K562 (cell line): ENCODE measurements at regions not wholly inside any gene's neighbourhood (a gene's known extent, or its start where the extent isn't known, plus 50 kb on each side); places are given as distances from the start of the nearest gene placed in this dataset.

Source experiments
- ATAC-seq: fragments of 200-7000 bp; cut with Tn5 transposase; 3 replicates; pipeline ENCODE4 v1.9.1; 2020; ENCODE audit warnings: moderate library complexity
- BruUV-seq: library from RNA; stranded (reverse); fragments of 400-500 nt; replicated peaks from 2 replicates; lab custom pipeline; 2021; lab: Mats Ljungman, UMichigan
- CTCF ChIA-PET: fragments of 300-600 bp; formaldehyde crosslinking; extraction: SDS; loops from one replicate; lab custom pipeline; 2021; ENCODE audit warnings: low intra/inter-chr PET ratio; lab: Yijun Ruan, JAX
- POLR2A ChIA-PET: fragments of 300-600, 350-650 bp; sonication (Branson Sonifier 250); formaldehyde crosslinking; extraction: SDS; loops from one replicate; lab custom pipeline; 2021; ENCODE audit warnings: antibody characterized with exemption, inconsistent platforms; lab: Yijun Ruan, JAX
- DNase-seq, 4 experiments: peaks; one replicate each; pipeline versions ENCODE4 v3.0.0 to v3.0.0-alpha.2; 2011 to 2018; ENCODE audit warnings: low spot score in 3 of 4, mixed read lengths in 3 of 4; ENCODE audit errors: extremely low read depth in 1 of 4
- FAIRE-seq: peaks from 2 replicates; lab custom pipeline; 2011; peaks lifted over from hg19 to GRCh38; lab: Jason Lieb, UNC
- H2AFZ ChIP-seq: 2 replicates; pipeline ENCODE4 v1.6.0; 2011; ENCODE audit warnings: low read depth, low read length, control low read depth, inconsistent platforms
- H3K27ac ChIP-seq: fragments of 200-600 bp; 3 replicates; pipeline ENCODE4 v1.8.0; 2011; ENCODE audit warnings: low read depth, mild to moderate bottlenecking, control low read depth, inconsistent platforms, low read length, moderate library complexity, mixed read lengths; ENCODE audit errors: extremely low read depth
- H3K27me3 ChIP-seq, 2 experiments: fragments of 300-600 bp in 1 of 2; 2 replicates in 1 of 2; 3 replicates in 1 of 2; pipeline versions ENCODE4 v1.6.0 to v1.8.0; 2011; ENCODE audit warnings: inconsistent platforms in 2 of 2, low read length in 2 of 2, mild to moderate bottlenecking in 1 of 2, mixed read lengths in 1 of 2, moderate library complexity in 1 of 2; ENCODE audit not compliant: control insufficient read depth in 2 of 2, insufficient read depth in 2 of 2
- H3K36me3 ChIP-seq: fragments of 300-600 bp; 3 replicates; pipeline ENCODE4 v1.8.0; 2011; ENCODE audit warnings: mild to moderate bottlenecking, low read length, inconsistent platforms; ENCODE audit not compliant: control insufficient read depth, insufficient read depth
- H3K4me1 ChIP-seq, 2 experiments: fragments of 200-600 bp in 1 of 2; replicated peaks in 1 of 2; 2 replicates in 1 of 2; 3 replicates in 1 of 2; pipeline versions ENCODE4 v1.5.1 to v1.8.0; 2011; ENCODE audit warnings: inconsistent platforms in 2 of 2, low read length in 2 of 2, mild to moderate bottlenecking in 1 of 2, mixed read lengths in 1 of 2, moderate library complexity in 1 of 2; ENCODE audit not compliant: control insufficient read depth in 2 of 2, insufficient read depth in 2 of 2
- H3K4me2 ChIP-seq: 2 replicates; pipeline ENCODE4 v1.6.1; 2011; ENCODE audit warnings: low read length, control low read depth, inconsistent platforms, mixed read lengths; ENCODE audit not compliant: insufficient read depth
- H3K4me3 ChIP-seq: fragments of 200-600 bp; sonication (generic), shearing (Covaris generic); 2 replicates; pipeline ENCODE4 v1.5.1; 2016; ENCODE audit warnings: control low read depth, inconsistent platforms
- H3K79me2 ChIP-seq: fragments of 200-600 bp; 3 replicates; pipeline ENCODE4 v1.8.0; 2011; ENCODE audit warnings: low read length, inconsistent platforms; ENCODE audit not compliant: control insufficient read depth, insufficient read depth
- H3K9ac ChIP-seq, 2 experiments: 2 replicates each; pipeline versions ENCODE4 v1.6.0 to v1.6.1; 2011; ENCODE audit warnings: low read depth in 2 of 2, low read length in 2 of 2, control low read depth in 1 of 2, inconsistent platforms in 1 of 2, mild to moderate bottlenecking in 1 of 2, mixed read lengths in 1 of 2; ENCODE audit not compliant: insufficient read depth in 1 of 2
- H3K9me1 ChIP-seq: one replicate; pipeline ENCODE4 v1.6.0; 2011; ENCODE audit warnings: inconsistent platforms, mild to moderate bottlenecking, low read length, moderate library complexity; ENCODE audit not compliant: control insufficient read depth, insufficient read depth
- H3K9me3 ChIP-seq: replicated peaks from 2 replicates; pipeline ENCODE4 v1.5.1; 2011; ENCODE audit warnings: low read depth, low read length, inconsistent platforms; ENCODE audit not compliant: control insufficient read depth, insufficient read depth
- H4K20me1 ChIP-seq: replicated peaks from 2 replicates; pipeline ENCODE4 v1.6.1; 2011; ENCODE audit warnings: low read length, inconsistent platforms, mixed read lengths; ENCODE audit not compliant: control insufficient read depth, insufficient read depth
- CCNT2 ChIP-seq: IDR thresholded peaks from 2 replicates; pipeline ENCODE4 v1.6.1; 2011; ENCODE audit warnings: borderline replicate concordance, low read depth, mild to moderate bottlenecking, moderate library complexity, mixed read lengths, low read length; ENCODE audit not compliant: insufficient read length; ENCODE audit errors: extremely low read depth
- DPF2 ChIP-seq: fragments of 450-650 bp; IDR thresholded peaks from 2 replicates; pipeline ENCODE4 v1.6.1; 2016
- MCM5 ChIP-seq: fragments of 450-650 bp; IDR thresholded peaks from 2 replicates; pipeline ENCODE4 v1.6.1; 2016; ENCODE audit warnings: low read depth
- MTA2 ChIP-seq: fragments of 450-650 bp; IDR thresholded peaks from 2 replicates; pipeline ENCODE4 v1.6.1; 2016; ENCODE audit warnings: low read depth
- NCOA6 ChIP-seq: fragments of 450-650 bp; IDR thresholded peaks from 2 replicates; pipeline ENCODE4 v1.6.1; 2017; ENCODE audit warnings: mild to moderate bottlenecking
- PYGO2 ChIP-seq: fragments of 450-650 bp; IDR thresholded peaks from 2 replicates; pipeline ENCODE4 v1.6.1; 2016; ENCODE audit warnings: mild to moderate bottlenecking, missing genetic modification characterization, moderate library complexity, missing compliant biosample characterization
- WGBS: fragments of 100-300 bp; shearing (Covaris generic); methylation state at CpG from one replicate; pipeline ENCODE4 v1.1.6; 2016; ENCODE audit warnings: low coverage, mixed read lengths; ENCODE audit not compliant: insufficient coverage; ENCODE audit errors: missing lambda C conversion rate; 5-methylcytosine and 5-hydroxymethylcytosine counted together
- in situ Hi-C: fragments of 300-500 bp; cut with MboI; formaldehyde crosslinking; loops from 4 replicates; pipeline ENCODE4 v1.15.0; 2018; ENCODE audit warnings: inconsistent platforms, mixed read lengths
- intact Hi-C: fragments of 100-400 bp; cut with micrococcal nuclease; formaldehyde crosslinking; loops from 2 replicates; pipeline ENCODE4 v1.14.2; 2022
- TF ChIP-seq, protein P1 (sequence below): sonication (generic); formaldehyde crosslinking; IDR thresholded peaks from 2 replicates; pipeline ENCODE4 v1.8.1; 2023; ENCODE audit warnings: missing genetic modification reagents, mild to moderate bottlenecking, borderline replicate concordance
- TF ChIP-seq, protein P2 (sequence below): fragments of 450-650 bp; conservative IDR thresholded peaks from 2 replicates; pipeline ENCODE4 v1.6.1; 2016; ENCODE audit warnings: missing genetic modification characterization, low read depth, mild to moderate bottlenecking, missing compliant biosample characterization, moderate library complexity
- TF ChIP-seq, protein P3 (sequence below): fragments of 250-450 bp; sonication (Bioruptor Pico); IDR thresholded peaks from 2 replicates; pipeline ENCODE4 v1.4.0; 2020

GRCh38 chr10:114753126-114753525 is 68.5 kb upstream of the FHIP2A start:
- Histone ChIP-seq H3K4me1 (no peaks in the 10 kb centered on the region), H3K9ac (no peak overlapping the region), H2AFZ (no peak overlapping the region), H3K4me3 (no peak overlapping the region), H3K4me2 (no peak overlapping the region), H3K79me2 (no peaks in the 10 kb centered on the region), H3K27ac (no peak overlapping the region), H3K9me1 (no peaks in the 10 kb centered on the region), H3K36me3 (no peaks in the 10 kb centered on the region), H3K9me3 (no peaks in the 10 kb centered on the region), H3K27me3 (no peaks in the 10 kb centered on the region), H4K20me1 (no peaks in the 10 kb centered on the region)
- intact Hi-C loops, result no loop called here
- POLR2A ChIA-PET, result no interaction called here
- WGBS, result 5% methylated on average over 5 of the region's 5 CpGs
- CTCF ChIA-PET, result no interaction called here
- DNase-seq (no peak), FAIRE-seq (no peak), ATAC-seq (no peak)
- in situ Hi-C loops, result no loop called here
- TF ChIP-seq NCOA6, result no peak
- TF ChIP-seq, protein P1, sequence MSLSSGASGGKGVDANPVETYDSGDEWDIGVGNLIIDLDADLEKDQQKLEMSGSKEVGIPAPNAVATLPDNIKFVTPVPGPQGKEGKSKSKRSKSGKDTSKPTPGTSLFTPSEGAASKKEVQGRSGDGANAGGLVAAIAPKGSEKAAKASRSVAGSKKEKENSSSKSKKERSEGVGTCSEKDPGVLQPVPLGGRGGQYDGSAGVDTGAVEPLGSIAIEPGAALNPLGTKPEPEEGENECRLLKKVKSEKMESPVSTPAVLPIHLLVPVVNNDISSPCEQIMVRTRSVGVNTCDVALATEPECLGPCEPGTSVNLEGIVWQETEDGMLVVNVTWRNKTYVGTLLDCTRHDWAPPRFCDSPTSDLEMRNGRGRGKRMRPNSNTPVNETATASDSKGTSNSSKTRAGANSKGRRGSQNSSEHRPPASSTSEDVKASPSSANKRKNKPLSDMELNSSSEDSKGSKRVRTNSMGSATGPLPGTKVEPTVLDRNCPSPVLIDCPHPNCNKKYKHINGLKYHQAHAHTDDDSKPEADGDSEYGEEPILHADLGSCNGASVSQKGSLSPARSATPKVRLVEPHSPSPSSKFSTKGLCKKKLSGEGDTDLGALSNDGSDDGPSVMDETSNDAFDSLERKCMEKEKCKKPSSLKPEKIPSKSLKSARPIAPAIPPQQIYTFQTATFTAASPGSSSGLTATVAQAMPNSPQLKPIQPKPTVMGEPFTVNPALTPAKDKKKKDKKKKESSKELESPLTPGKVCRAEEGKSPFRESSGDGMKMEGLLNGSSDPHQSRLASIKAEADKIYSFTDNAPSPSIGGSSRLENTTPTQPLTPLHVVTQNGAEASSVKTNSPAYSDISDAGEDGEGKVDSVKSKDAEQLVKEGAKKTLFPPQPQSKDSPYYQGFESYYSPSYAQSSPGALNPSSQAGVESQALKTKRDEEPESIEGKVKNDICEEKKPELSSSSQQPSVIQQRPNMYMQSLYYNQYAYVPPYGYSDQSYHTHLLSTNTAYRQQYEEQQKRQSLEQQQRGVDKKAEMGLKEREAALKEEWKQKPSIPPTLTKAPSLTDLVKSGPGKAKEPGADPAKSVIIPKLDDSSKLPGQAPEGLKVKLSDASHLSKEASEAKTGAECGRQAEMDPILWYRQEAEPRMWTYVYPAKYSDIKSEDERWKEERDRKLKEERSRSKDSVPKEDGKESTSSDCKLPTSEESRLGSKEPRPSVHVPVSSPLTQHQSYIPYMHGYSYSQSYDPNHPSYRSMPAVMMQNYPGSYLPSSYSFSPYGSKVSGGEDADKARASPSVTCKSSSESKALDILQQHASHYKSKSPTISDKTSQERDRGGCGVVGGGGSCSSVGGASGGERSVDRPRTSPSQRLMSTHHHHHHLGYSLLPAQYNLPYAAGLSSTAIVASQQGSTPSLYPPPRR (CRISPR knock-in tag), result no peak
- TF ChIP-seq DPF2, result no peak
- TF ChIP-seq PYGO2 (tag), result no peak
- no peak for TF ChIP-seq MTA2
- no peak for TF ChIP-seq MCM5
- TF ChIP-seq, protein P2, sequence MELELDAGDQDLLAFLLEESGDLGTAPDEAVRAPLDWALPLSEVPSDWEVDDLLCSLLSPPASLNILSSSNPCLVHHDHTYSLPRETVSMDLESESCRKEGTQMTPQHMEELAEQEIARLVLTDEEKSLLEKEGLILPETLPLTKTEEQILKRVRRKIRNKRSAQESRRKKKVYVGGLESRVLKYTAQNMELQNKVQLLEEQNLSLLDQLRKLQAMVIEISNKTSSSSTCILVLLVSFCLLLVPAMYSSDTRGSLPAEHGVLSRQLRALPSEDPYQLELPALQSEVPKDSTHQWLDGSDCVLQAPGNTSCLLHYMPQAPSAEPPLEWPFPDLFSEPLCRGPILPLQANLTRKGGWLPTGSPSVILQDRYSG (tag), result no peak
- no peak for TF ChIP-seq CCNT2
- TF ChIP-seq, protein P3, sequence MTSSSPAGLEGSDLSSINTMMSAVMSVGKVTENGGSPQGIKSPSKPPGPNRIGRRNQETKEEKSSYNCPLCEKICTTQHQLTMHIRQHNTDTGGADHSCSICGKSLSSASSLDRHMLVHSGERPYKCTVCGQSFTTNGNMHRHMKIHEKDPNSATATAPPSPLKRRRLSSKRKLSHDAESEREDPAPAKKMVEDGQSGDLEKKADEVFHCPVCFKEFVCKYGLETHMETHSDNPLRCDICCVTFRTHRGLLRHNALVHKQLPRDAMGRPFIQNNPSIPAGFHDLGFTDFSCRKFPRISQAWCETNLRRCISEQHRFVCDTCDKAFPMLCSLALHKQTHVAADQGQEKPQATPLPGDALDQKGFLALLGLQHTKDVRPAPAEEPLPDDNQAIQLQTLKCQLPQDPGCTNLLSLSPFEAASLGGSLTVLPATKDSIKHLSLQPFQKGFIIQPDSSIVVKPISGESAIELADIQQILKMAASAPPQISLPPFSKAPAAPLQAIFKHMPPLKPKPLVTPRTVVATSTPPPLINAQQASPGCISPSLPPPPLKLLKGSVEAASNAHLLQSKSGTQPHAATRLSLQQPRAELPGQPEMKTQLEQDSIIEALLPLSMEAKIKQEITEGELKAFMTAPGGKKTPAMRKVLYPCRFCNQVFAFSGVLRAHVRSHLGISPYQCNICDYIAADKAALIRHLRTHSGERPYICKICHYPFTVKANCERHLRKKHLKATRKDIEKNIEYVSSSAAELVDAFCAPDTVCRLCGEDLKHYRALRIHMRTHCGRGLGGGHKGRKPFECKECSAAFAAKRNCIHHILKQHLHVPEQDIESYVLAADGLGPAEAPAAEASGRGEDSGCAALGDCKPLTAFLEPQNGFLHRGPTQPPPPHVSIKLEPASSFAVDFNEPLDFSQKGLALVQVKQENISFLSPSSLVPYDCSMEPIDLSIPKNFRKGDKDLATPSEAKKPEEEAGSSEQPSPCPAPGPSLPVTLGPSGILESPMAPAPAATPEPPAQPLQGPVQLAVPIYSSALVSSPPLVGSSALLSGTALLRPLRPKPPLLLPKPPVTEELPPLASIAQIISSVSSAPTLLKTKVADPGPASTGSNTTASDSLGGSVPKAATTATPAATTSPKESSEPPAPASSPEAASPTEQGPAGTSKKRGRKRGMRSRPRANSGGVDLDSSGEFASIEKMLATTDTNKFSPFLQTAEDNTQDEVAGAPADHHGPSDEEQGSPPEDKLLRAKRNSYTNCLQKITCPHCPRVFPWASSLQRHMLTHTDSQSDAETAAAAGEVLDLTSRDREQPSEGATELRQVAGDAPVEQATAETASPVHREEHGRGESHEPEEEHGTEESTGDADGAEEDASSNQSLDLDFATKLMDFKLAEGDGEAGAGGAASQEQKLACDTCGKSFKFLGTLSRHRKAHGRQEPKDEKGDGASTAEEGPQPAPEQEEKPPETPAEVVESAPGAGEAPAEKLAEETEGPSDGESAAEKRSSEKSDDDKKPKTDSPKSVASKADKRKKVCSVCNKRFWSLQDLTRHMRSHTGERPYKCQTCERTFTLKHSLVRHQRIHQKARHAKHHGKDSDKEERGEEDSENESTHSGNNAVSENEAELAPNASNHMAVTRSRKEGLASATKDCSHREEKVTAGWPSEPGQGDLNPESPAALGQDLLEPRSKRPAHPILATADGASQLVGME (CRISPR knock-in tag), result no peak
- BruUV-seq, result no TSS peak
